Esophagus squamous epithelium (tissue), 5 donors: ENCODE measurements at regions not wholly inside any gene's neighbourhood (a gene's known extent, or its start where the extent isn't known, plus 50 kb on each side); places are given as distances from the start of the nearest gene placed in this dataset.

Source experiments
- DNase-seq: peaks from one replicate; lab custom pipeline; 2025; lab: John Stamatoyannopoulos, UW
- H3K27ac ChIP-seq, 4 donors: fragments of 200-600 bp; sonication (generic); one replicate each; pipeline ENCODE4 v1.5.1; 2016 to 2019; ENCODE audit warnings: mild to moderate bottlenecking in 1 of 4
- H3K27me3 ChIP-seq, 4 donors: fragments of 200-600 bp; sonication (generic); 1 replicate in 3 of 4; 2 replicates in 1 of 4; pipeline versions ENCODE4 v1.5.1 to v1.6.0; 2017 to 2021; ENCODE audit warnings: antibody characterized with exemption in 1 of 4
- H3K36me3 ChIP-seq, 3 donors: fragments of 200-600 bp; sonication (generic); one replicate each; pipeline ENCODE4 v1.5.1; 2016 to 2019
- H3K4me1 ChIP-seq, 3 donors: fragments of 200-600 bp; sonication (generic); one replicate each; pipeline ENCODE4 v1.5.1; 2017 to 2019
- H3K4me3 ChIP-seq, 4 donors: fragments of 200-600 bp; sonication (generic); 1 replicate in 3 of 4; 2 replicates in 1 of 4; pipeline ENCODE4 v1.5.1; 2016 to 2019; ENCODE audit warnings: mild to moderate bottlenecking in 2 of 4, moderate library complexity in 1 of 4
- H3K9me3 ChIP-seq, 3 donors: fragments of 200-600 bp; sonication (generic); one replicate each; pipeline ENCODE4 v1.5.1; 2016 to 2019
- CTCF ChIP-seq, 6 experiments: fragments of 450-650 bp in 4 of 6; fragments of 200-600 bp in 2 of 6; sonication (generic) in 2 of 6; IDR thresholded peaks; one replicate each; pipeline ENCODE4 v1.5.1; 2016 to 2019; ENCODE audit warnings: antibody characterized with exemption in 6 of 6, mild to moderate bottlenecking in 4 of 6, moderate library complexity in 4 of 6
- POLR2A ChIP-seq, 4 donors: fragments of 450-650 bp; IDR thresholded peaks; one replicate each; pipeline ENCODE4 v1.6.1; 2017; ENCODE audit warnings: antibody characterized with exemption in 4 of 4, mild to moderate bottlenecking in 4 of 4, moderate library complexity in 3 of 4
- WGBS, 2 donors: methylation state at CpG; one replicate each; pipeline ENCODE4 v1.1.5; 2018; 5-methylcytosine and 5-hydroxymethylcytosine counted together
- intact Hi-C: fragments of 100-400 bp; cut with DNase I; formaldehyde crosslinking; loops from one replicate; pipeline ENCODE4 v1.15.0; 2022
- donor health status: DM: yes; HTN: yes; CAD: no.

GRCh38 chr17:71035226-71035625 is 865.9 kb downstream of the KCNJ2 start:
- intact Hi-C loops = no loop called here
- H3K27me3 ChIP-seq = no peaks in the 10 kb centered on the region
- H3K4me3 ChIP-seq = no peak overlapping the region
- TF ChIP-seq POLR2A (IDR thresholded peaks at IDR 0.05) (no peak), CTCF (IDR thresholded peaks at IDR 0.05) (no peak)
- no peaks in the 10 kb centered on the region for H3K9me3 ChIP-seq
- no peaks in the 10 kb centered on the region for H3K36me3 ChIP-seq
- 80 to 81% methylated on average over 3 of the region's 3 CpGs for WGBS, 2 donors
- no peak overlapping the region for H3K27ac ChIP-seq
- no peak for DNase-seq
- H3K4me1 ChIP-seq = no peaks in the 10 kb centered on the region

GRCh38 chr17:71037386-71037785 is 868.1 kb downstream of the KCNJ2 start:
- Histone ChIP-seq H3K9me3 (no peaks in the 10 kb centered on the region), H3K4me1 (no peaks in the 10 kb centered on the region), H3K4me3 (no peak overlapping the region), H3K36me3 (no peaks in the 10 kb centered on the region), H3K27me3 (no peaks in the 10 kb centered on the region), H3K27ac (no peak overlapping the region)
- no peak for DNase-seq
- intact Hi-C loops = no loop called here
- TF ChIP-seq POLR2A (IDR thresholded peaks at IDR 0.05) (no peak), CTCF (IDR thresholded peaks at IDR 0.05) (no peak)
- 48 to 62% methylated on average over 3 of the region's 3 CpGs for WGBS, 2 donors

GRCh38 chr17:71039391-71039790 is 870.1 kb downstream of the KCNJ2 start:
- Histone ChIP-seq H3K4me3 (no peak overlapping the region), H3K9me3 (no peaks in the 10 kb centered on the region), H3K36me3 (no peaks in the 10 kb centered on the region), H3K27ac (no peak overlapping the region), H3K27me3 (no peaks in the 10 kb centered on the region), H3K4me1 (no peaks in the 10 kb centered on the region)
- intact Hi-C loops = no loop called here
- TF ChIP-seq POLR2A (IDR thresholded peaks at IDR 0.05) (no peak), CTCF (IDR thresholded peaks at IDR 0.05) (no peak)
- no peak for DNase-seq
- 67 to 72% methylated on average over 4 of the region's 4 CpGs for WGBS, 2 donors

GRCh38 chr17:71052971-71053370 is 883.6 kb downstream of the KCNJ2 start:
- TF ChIP-seq CTCF (IDR thresholded peaks at IDR 0.05) (no peak), POLR2A (IDR thresholded peaks at IDR 0.05) (no peak)
- Histone ChIP-seq H3K9me3 (no peaks in the 10 kb centered on the region), H3K36me3 (no peaks in the 10 kb centered on the region), H3K4me3 (no peak overlapping the region), H3K27me3 (peaks cover 0 to 3% (median 0%) of the 10 kb centered on the region in 4 donors), H3K4me1 (no peaks in the 10 kb centered on the region), H3K27ac (no peak overlapping the region)
- WGBS, 2 donors = 50 to 74% methylated on average over 1 of the region's 1 CpG
- intact Hi-C loops = no loop called here
- no peak for DNase-seq

GRCh38 chr17:71055128-71055527 is 885.8 kb downstream of the KCNJ2 start:
- Histone ChIP-seq H3K9me3 (no peaks in the 10 kb centered on the region), H3K27ac (no peak overlapping the region), H3K4me1 (peaks cover 0 to 3% (median 0%) of the 10 kb centered on the region in 3 donors), H3K27me3 (no peaks in the 10 kb centered on the region), H3K36me3 (no peaks in the 10 kb centered on the region), H3K4me3 (no peak overlapping the region)
- TF ChIP-seq POLR2A (IDR thresholded peaks at IDR 0.05) = no peak
- TF ChIP-seq CTCF (IDR thresholded peaks at IDR 0.05) = no peak
- no peak for DNase-seq
- intact Hi-C loops = no loop called here
